ENCODE measurements at regions not wholly inside any gene's neighbourhood (a gene's known extent, or its start where the extent isn't known, plus 50 kb on each side); places are given as distances from the start of the nearest gene placed in this dataset.

GRCh38 chr6:94254689-94255088, 835.3 kb upstream of the EPHA7 start:
- FAIRE-seq: no peak
- DNase-seq: peak in 1 of 5 donors; percentile 9
- no peak for TF ChIP-seq CTCF (IDR thresholded peaks at IDR 0.05; ENCODE audit: borderline replicate concordance, extremely low read depth, insufficient read depth)
- intact Hi-C loops (cut with DNase I): no loop called here
- no peaks in the 10 kb centered on the region for H3K36me3 ChIP-seq (ENCODE audit: control insufficient read depth in 2 of 3, insufficient read depth in 3 of 3, low read length in 3 of 3)
- no peak overlapping the region for H3K9ac ChIP-seq (ENCODE audit: low read length in 3 of 3)
- H3K4me3 ChIP-seq (ENCODE audit: low read length in 3 of 3): no peak overlapping the region
- H3K27me3 ChIP-seq (ENCODE audit: control insufficient read depth, insufficient read depth, low read length): no peaks in the 10 kb centered on the region
- no peak overlapping the region for H3K27ac ChIP-seq (ENCODE audit: low read depth in 2 of 2, low read length in 2 of 2)
- no peaks in the 10 kb centered on the region for H3K9me3 ChIP-seq (ENCODE audit: control insufficient read depth in 2 of 3, insufficient read depth in 1 of 3, low read length in 3 of 3)
- H3K4me1 ChIP-seq (ENCODE audit: control insufficient read depth in 2 of 3, insufficient read depth in 2 of 3, low read depth in 1 of 3, low read length in 3 of 3): no peaks in the 10 kb centered on the region

- no peak overlapping the region for H3K9ac ChIP-seq (ENCODE audit: low read length in 3 of 3)
- TF ChIP-seq CTCF (IDR thresholded peaks at IDR 0.05; ENCODE audit: borderline replicate concordance, extremely low read depth, insufficient read depth): no peak
- H3K36me3 ChIP-seq (ENCODE audit: control insufficient read depth in 2 of 3, insufficient read depth in 3 of 3, low read length in 3 of 3): no peaks in the 10 kb centered on the region
- no peak for FAIRE-seq
- no peak for DNase-seq
- intact Hi-C loops (cut with DNase I): no loop called here
- H3K4me1 ChIP-seq (ENCODE audit: control insufficient read depth in 2 of 3, insufficient read depth in 2 of 3, low read depth in 1 of 3, low read length in 3 of 3): no peaks in the 10 kb centered on the region
- no peak overlapping the region for H3K4me3 ChIP-seq (ENCODE audit: low read length in 3 of 3)
- H3K27me3 ChIP-seq (ENCODE audit: control insufficient read depth, insufficient read depth, low read length): no peaks in the 10 kb centered on the region
- no peaks in the 10 kb centered on the region for H3K9me3 ChIP-seq (ENCODE audit: control insufficient read depth in 2 of 3, insufficient read depth in 1 of 3, low read length in 3 of 3)
- H3K27ac ChIP-seq (ENCODE audit: low read depth in 2 of 2, low read length in 2 of 2): no peak overlapping the region
These were observed 832.5 kb upstream of the EPHA7 start for GRCh38 chr6:94251878-94252277.

DNA sequence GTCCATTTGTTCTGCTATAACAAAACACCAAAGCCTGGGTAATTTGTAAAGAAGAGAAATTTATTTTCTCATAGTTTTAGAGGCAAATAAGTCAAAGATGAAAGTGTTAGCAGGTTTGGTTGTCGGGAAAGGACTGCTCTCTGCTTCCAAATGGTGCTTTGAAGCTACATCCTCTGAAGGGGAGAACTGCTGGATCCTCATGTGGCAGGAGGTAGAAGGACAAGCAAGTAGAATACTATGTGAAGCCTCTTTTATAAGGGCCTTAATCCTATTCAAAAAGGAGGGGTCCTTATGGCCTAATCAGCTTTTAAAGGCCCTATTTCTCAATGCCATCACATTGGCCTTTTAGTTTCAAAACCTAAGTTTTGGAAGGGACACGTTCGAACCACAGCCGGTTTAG, 826.0 kb upstream of the EPHA7 start:
- Histone ChIP-seq H3K36me3 (ENCODE audit: control insufficient read depth in 2 of 3, insufficient read depth in 3 of 3, low read length in 3 of 3) (no peaks in the 10 kb centered on the region), H3K4me1 (ENCODE audit: control insufficient read depth in 2 of 3, insufficient read depth in 2 of 3, low read depth in 1 of 3, low read length in 3 of 3) (no peaks in the 10 kb centered on the region), H3K9me3 (ENCODE audit: control insufficient read depth in 2 of 3, insufficient read depth in 1 of 3, low read length in 3 of 3) (no peaks in the 10 kb centered on the region), H3K4me3 (ENCODE audit: low read length in 3 of 3) (no peak overlapping the region), H3K9ac (ENCODE audit: low read length in 3 of 3) (no peak overlapping the region), H3K27ac (ENCODE audit: low read depth in 2 of 2, low read length in 2 of 2) (no peak overlapping the region), H3K27me3 (ENCODE audit: control insufficient read depth, insufficient read depth, low read length) (no peaks in the 10 kb centered on the region)
- DNase-seq (no peak), FAIRE-seq (no peak)
- no peak for TF ChIP-seq CTCF (IDR thresholded peaks at IDR 0.05; ENCODE audit: borderline replicate concordance, extremely low read depth, insufficient read depth)
- intact Hi-C loops (cut with DNase I): no loop called here

GRCh38 chr6:94238868-94239267, 819.5 kb upstream of the EPHA7 start:
- intact Hi-C loops (cut with DNase I): no loop called here
- Histone ChIP-seq H3K36me3 (ENCODE audit: control insufficient read depth in 2 of 3, insufficient read depth in 3 of 3, low read length in 3 of 3) (no peaks in the 10 kb centered on the region), H3K9me3 (ENCODE audit: control insufficient read depth in 2 of 3, insufficient read depth in 1 of 3, low read length in 3 of 3) (no peaks in the 10 kb centered on the region), H3K9ac (ENCODE audit: low read length in 3 of 3) (no peak overlapping the region), H3K4me1 (ENCODE audit: control insufficient read depth in 2 of 3, insufficient read depth in 2 of 3, low read depth in 1 of 3, low read length in 3 of 3) (no peaks in the 10 kb centered on the region), H3K4me3 (ENCODE audit: low read length in 3 of 3) (no peak overlapping the region), H3K27ac (ENCODE audit: low read depth in 2 of 2, low read length in 2 of 2) (no peak overlapping the region), H3K27me3 (ENCODE audit: control insufficient read depth, insufficient read depth, low read length) (no peaks in the 10 kb centered on the region)
- DNase-seq (no peak), FAIRE-seq (no peak)
- no peak for TF ChIP-seq CTCF (IDR thresholded peaks at IDR 0.05; ENCODE audit: borderline replicate concordance, extremely low read depth, insufficient read depth)

All from kidney (tissue), 13 donors.